Ishikawa (cell line): ENCODE measurements at regions not wholly inside any gene's neighbourhood (a gene's known extent, or its start where the extent isn't known, plus 50 kb on each side); places are given as distances from the start of the nearest gene placed in this dataset.

Experiments
- CEBPB ChIP-seq: IDR thresholded peaks from 2 replicates; pipeline ENCODE4 v1.6.1; 2012
- CREB1 ChIP-seq: IDR thresholded peaks from 2 replicates; pipeline ENCODE4 v1.6.1; 2012; ENCODE audit warnings: low read depth
- EGR1 ChIP-seq: IDR thresholded peaks from 2 replicates; pipeline ENCODE4 v1.6.1; 2012
- EP300 ChIP-seq: IDR thresholded peaks from 2 replicates; pipeline ENCODE4 v1.6.1; 2012; ENCODE audit warnings: borderline replicate concordance
- FOXM1 ChIP-seq: IDR thresholded peaks from 2 replicates; pipeline ENCODE4 v1.6.1; 2012; ENCODE audit warnings: low read depth, borderline replicate concordance
- MAX ChIP-seq: IDR thresholded peaks from 2 replicates; pipeline ENCODE4 v1.6.1; 2012
- NFIC ChIP-seq: IDR thresholded peaks from 2 replicates; pipeline ENCODE4 v1.6.1; 2012
- RAD21 ChIP-seq: IDR thresholded peaks from 2 replicates; pipeline ENCODE4 v1.6.1; 2012; ENCODE audit warnings: low read depth
- REST ChIP-seq: IDR thresholded peaks from 2 replicates; pipeline ENCODE4 v1.6.1; 2012; ENCODE audit warnings: low read depth, mild to moderate bottlenecking
- TAF1 ChIP-seq: IDR thresholded peaks from 2 replicates; pipeline ENCODE4 v1.6.1; 2012; ENCODE audit warnings: low read depth, mild to moderate bottlenecking
- TCF12 ChIP-seq: IDR thresholded peaks from 2 replicates; pipeline ENCODE4 v1.6.1; 2012; ENCODE audit warnings: low read depth
- TEAD4 ChIP-seq: IDR thresholded peaks from 2 replicates; pipeline ENCODE4 v1.6.1; 2012
- USF1 ChIP-seq: IDR thresholded peaks from 2 replicates; pipeline ENCODE4 v1.6.1; 2012
- YY1 ChIP-seq: IDR thresholded peaks from 2 replicates; pipeline ENCODE4 v1.6.1; 2012; ENCODE audit warnings: low read depth
- ZBTB7A ChIP-seq: IDR thresholded peaks from 2 replicates; pipeline ENCODE4 v1.6.1; 2012; ENCODE audit warnings: low read depth

- TF ChIP-seq TEAD4, result no peak
- TF ChIP-seq EGR1, result no peak
- TF ChIP-seq REST, result no peak
- TF ChIP-seq FOXM1, result no peak
- TF ChIP-seq USF1, result no peak
- no peak for TF ChIP-seq NFIC
- TF ChIP-seq EP300, result no peak
These were observed 127.1 kb upstream of the AHI1 start for GRCh38 chr6:135624402-135625295.

GRCh38 chr6:135627092-135627715 is 129.7 kb upstream of the AHI1 start:
- no peak for TF ChIP-seq RAD21
- no peak for TF ChIP-seq USF1
- TF ChIP-seq YY1, result no peak

- TF ChIP-seq CREB1, result no peak
- no peak for TF ChIP-seq CEBPB
- no peak for TF ChIP-seq NFIC
- TF ChIP-seq FOXM1, result no peak
- TF ChIP-seq TAF1, result no peak
- no peak for TF ChIP-seq ZBTB7A
- no peak for TF ChIP-seq TEAD4
These were observed 133.3 kb upstream of the AHI1 start for GRCh38 chr6:135630789-135631376.

GRCh38 chr6:135631821-135632220 is 134.3 kb upstream of the AHI1 start:
- TF ChIP-seq USF1, result no peak
- TF ChIP-seq CEBPB, result no peak
- TF ChIP-seq YY1, result no peak
- no peak for TF ChIP-seq FOXM1
- no peak for TF ChIP-seq CREB1
- TF ChIP-seq TEAD4, result no peak
- TF ChIP-seq RAD21, result no peak
- no peak for TF ChIP-seq EGR1
- no peak for TF ChIP-seq TAF1
- no peak for TF ChIP-seq MAX
- no peak for TF ChIP-seq EP300
- TF ChIP-seq ZBTB7A, result no peak
- no peak for TF ChIP-seq REST
- no peak for TF ChIP-seq TCF12
- no peak for TF ChIP-seq NFIC

GRCh38 chr6:135633573-135633972 is 136.0 kb upstream of the AHI1 start:
- TF ChIP-seq YY1, result no peak
- TF ChIP-seq ZBTB7A, result no peak
- TF ChIP-seq EGR1, result no peak
- TF ChIP-seq EP300, result no peak
- TF ChIP-seq FOXM1, result no peak
- no peak for TF ChIP-seq CREB1
- TF ChIP-seq REST, result no peak
- TF ChIP-seq NFIC, result no peak
